IPS-NIHi7 (cell line): ENCODE measurements at regions not wholly inside any gene's neighbourhood (a gene's known extent, or its start where the extent isn't known, plus 50 kb on each side); places are given as distances from the start of the nearest gene placed in this dataset.
"Not testable (repeated sequence)": the region's sequence is repeated elsewhere in the genome, so short reads cannot be mapped to it uniquely, and the experiment has no call there.

Experiments used
- DNase-seq: peaks from one replicate; pipeline ENCODE4 v3.0.0; 2012; ENCODE audit warnings: mixed read lengths; ENCODE audit errors: extremely low spot score

DNA sequence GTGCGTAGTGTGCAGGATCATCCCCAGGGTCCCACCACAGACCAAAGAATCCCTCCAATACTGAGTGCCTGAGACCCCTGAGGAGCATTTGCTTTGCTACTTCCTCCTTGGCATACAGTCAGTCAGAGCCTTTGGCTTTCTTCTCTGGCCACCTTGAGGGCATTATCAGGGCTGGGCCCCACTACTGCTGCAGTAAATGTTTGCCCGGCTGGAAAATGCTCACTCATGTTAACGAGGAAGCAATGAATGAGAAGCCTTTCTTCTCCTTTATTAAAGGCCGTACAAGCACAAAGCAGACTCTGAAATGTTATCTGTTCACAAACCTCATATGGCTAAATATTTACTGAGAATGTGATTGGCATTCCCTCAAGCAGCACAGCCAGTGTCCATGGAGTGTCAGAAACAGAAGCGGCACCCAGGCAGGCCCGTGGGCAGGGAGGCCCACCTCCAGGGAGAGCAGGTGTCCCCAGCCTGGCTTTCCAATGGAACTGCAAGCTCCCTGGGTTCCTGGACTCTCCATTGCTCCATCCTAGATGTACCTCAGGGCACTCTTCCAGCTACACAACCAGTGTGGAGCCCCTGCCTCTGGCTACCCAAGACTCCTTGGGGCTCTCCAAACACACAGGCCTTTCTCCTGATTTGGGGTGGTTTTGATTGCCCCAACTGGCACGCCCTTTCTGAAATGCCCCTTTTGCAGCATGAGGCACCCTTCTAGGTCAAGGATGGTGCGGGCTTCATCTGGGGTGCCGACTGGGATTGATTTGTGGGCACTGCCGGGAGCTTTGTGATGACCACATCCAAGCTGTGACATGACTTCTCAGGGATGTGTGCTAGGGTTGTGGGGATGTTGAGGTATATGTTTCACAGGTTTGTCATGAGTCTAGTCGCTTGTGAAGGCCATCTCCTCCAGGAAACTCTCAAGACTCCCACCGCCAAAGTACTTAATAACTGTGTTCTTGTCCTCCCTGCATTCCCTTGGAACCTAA lies 195.6 kb downstream of the FAM43A start:
- no peak for DNase-seq

GRCh38 chr3:194884649-194885315 lies 199.1 kb downstream of the FAM43A start:
- DNase-seq = no peak

DNA sequence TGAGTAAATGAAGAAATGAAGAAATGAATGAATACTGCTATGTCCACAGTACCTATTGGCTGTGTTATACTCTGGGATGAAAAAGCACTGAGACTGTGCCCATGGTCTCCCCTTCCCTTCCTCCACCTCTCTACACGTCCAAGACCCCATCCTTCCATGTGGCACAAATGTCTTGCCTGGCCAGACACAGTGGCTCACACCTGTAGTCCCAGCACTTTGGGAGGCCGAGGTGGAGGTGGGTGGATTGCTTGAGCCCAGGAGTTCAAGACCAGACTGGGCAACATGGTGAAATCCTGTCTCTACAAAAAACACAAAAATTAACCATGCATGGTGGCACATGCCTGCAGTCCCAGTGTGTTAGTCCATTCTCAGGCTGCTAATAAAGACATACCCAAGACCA lies 200.1 kb downstream of the FAM43A start:
- DNase-seq = no peak

DNA sequence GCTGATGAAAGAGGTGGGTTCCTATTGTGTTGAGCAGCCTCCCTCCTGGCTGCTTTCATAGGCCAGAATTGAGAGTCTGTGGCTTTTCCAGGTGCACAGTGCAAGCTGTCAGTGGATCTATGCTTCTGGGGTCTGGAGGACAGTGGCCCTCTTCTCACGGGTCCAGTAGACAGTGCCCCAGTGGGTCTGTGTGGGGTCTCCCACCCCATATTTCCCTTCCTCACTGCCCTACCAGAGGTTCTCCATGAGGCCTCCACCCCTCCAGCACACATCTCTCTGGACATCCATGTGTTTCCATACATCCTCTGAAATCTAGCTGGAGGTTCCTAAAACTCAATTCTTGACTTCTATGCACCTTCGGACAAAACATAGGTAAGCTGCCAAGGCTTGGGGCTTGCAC lies 201.2 kb downstream of the FAM43A start:
- DNase-seq = no peak

DNA sequence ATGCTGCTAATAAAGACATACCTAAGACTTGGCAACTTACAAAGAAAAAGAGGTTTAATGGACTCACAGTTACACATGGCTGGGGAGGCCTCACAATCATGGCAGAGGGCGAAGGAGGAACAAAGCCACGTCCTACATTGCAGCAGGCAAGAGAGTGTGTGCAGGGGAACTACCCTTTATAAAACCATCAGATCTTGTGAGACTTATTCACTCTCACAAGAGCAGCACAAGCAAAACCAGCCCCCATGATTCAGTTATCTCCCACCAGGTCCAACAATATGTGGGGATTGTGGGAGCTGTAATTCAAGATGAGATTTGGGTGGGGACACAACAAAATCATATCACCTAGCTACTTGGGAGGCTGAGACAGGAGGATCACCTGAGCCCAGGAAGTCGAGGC lies 202.4 kb downstream of the FAM43A start:
- DNase-seq = not testable (repeated sequence)

GRCh38 chr3:194888916-194889315 lies 203.2 kb downstream of the FAM43A start:
- no peak for DNase-seq

- DNase-seq = no peak
Observed at GRCh38 chr3:194890091-194890490, 204.4 kb downstream of the FAM43A start.

- no peak for DNase-seq
Observed at GRCh38 chr3:194893121-194893987, 207.7 kb downstream of the FAM43A start.

DNA sequence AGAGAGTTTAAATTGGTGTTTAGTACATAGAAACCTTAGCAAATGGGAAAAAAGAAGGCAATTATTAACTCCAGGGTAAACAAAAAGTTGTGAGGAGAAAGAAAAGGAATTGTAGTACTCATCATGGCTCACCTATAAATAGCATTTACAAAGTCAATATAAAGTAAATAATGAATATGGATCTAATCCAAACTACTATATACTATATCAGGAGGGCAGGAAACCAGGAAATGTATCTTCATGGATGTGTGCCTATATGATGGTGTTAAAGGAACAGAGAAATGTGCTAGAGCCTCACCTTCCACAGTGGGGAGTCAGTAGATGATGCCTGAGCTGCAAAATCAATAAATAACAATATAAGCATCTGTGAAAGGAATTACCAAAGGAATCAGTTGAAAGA lies 208.9 kb downstream of the FAM43A start:
- no peak for DNase-seq

GRCh38 chr3:194900854-194901522 lies 215.3 kb downstream of the FAM43A start:
- DNase-seq = no peak

GRCh38 chr3:194903447-194903846 lies 217.8 kb downstream of the FAM43A start:
- not testable (repeated sequence) for DNase-seq

DNA sequence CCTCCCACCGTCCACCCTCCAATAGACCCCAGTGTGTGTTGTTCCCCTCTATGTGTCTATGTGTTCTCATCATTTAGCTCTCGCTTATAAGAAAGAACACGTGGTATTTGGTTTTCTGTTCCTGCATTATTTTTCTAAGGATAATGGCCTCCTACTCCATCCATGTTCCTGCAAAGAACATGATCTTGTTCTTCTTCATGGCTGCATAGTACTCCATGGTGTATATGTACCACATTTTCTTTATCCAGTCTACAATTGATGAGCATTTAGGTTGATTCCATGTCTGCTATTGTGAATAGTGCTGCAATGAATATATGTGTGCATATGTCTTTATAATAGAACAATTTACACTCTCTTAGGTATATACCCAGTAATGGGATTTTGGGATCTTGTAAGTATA lies 219.3 kb downstream of the FAM43A start:
- DNase-seq = not testable (repeated sequence)

DNA sequence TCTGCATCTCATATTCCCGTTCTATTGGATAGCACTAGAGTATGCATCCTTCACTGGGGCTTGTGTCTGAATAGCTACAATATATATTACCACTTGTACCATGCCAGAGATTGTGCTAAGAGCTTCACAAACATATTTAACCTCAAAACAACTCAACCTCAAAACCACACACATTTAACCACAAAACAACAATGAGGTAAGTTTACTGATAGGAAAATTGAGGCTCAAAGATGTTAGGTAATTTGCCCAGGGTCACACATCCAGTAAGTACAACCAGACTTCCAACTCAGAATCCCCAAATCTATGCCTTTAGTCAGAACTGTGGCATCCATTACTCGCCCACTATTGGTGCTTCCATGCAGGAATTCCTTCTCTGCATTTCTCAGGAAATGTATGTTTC lies 220.0 kb downstream of the FAM43A start:
- no peak for DNase-seq

- no peak for DNase-seq
Observed at GRCh38 chr3:194906229-194906629, 220.5 kb downstream of the FAM43A start.

DNA sequence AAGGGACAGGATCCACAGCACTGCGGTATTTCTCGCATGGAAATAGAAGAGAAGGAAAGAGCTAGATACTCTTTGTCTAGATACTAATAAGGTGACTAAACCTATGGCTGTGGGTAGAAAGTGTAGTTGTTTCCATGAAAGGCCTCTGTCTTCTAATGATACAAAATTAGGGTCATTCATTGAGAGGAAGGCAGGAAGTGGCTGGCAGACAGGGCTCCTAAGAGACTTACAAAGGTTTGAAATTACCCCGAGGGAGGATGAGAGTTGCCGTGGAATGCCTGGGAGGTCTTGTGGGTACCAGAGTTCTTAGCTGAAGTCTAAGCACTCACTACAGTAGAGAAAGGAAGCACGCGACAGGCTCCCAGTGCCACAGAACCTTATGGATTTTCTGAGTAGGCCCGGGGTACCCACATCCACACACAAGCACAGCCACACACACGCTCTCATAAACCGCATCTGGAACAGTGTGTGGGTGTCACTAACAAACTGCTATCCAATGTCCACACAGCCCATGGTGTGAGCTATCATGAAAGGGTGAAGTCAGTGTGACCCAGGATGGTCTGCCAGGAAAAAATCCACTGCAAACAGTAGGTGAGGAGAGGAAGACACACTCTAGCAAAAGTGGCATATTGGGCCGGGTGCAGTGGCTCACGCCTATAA lies 221.4 kb downstream of the FAM43A start:
- DNase-seq = no peak

- DNase-seq = no peak
Observed at GRCh38 chr3:194907811-194908210, 222.1 kb downstream of the FAM43A start.

DNA sequence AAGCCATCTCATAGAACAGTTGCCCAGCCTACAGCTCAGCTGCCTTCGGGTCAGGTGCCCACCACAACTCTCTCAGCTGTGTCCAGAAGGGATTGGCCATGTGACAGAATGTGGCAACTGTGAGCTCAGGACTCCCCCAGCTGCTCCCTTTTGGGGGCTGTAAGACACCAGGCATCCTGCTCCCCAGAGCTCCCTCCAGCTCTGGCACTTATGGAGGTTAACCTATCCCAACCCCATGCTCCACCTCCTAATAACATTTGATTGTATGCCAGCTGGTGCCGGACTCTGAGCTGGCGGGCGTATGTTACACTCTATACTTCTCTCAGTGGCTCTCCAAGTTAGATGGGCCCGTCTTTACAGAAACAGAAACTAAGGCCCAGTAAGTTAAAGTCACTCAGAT lies 222.8 kb downstream of the FAM43A start:
- DNase-seq = no peak

DNA sequence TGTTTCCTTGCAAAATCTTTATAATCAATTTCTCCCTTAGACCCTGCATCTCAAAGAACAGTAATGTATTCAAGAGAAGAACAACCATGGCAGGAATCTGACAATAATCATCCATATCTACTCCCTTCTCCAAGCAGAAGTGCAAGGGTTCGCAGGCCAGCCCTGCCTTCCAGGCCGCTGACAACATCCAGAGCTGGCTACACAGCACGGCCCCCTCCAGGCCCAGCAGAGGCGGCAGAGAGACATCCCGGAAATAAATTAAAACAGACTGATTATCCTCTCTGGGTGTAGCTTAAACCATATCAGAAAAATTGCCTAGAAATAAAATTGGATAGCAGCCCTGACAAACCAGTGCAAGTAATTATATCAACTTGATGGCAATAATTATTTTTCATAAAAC lies 223.3 kb downstream of the FAM43A start:
- DNase-seq = no peak

DNA sequence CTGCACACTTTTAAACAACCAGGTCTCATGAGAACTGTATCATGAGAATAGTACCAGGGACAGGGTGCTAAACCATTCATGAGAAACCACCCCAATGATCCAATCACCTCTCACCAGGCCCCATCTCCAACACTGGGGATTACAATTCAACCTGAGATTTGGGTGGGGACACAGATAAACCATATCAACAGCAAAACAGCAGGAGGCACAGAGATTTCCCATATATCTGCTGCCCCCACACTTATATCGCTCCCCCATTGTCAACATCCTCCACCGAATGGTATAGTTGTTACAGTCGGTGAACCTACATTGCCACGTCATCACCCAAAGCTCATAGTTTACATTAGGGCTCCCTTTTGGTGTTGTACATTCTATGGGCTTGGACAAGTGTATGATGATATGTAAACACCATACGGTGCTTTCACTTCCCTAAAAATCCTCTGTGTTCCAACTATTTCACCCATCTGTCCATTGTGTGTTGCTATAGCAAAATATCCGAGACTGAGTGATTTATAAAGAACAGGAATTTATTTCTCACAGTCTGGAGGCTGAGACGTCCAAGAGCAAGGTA lies 224.8 kb downstream of the FAM43A start:
- no peak for DNase-seq

- DNase-seq = no peak
Observed at GRCh38 chr3:194913316-194913715, 227.6 kb downstream of the FAM43A start.

DNA sequence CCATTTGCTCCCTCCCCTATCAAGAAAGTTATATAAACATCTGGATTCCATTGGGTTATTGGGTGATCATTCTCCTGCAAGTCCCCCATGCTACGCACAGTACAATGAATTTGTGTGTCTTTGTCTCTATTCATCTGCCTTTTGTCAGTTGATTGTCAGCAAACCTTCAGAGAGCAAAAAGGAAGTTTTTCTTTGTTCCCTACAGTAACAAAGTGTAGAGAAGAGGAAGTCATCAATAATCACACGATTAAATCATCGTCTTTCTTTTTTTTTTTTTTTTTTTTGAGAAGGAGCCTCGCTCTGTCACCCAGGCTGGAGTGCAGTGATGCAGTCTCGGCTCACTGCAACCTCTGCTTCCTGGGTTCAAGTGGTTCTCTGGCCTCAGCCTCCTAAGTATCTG lies 239.2 kb downstream of the FAM43A start:
- not testable (repeated sequence) for DNase-seq
